ES-I3 (cell line): ENCODE measurements at regions not wholly inside any gene's neighbourhood (a gene's known extent, or its start where the extent isn't known, plus 50 kb on each side); places are given as distances from the start of the nearest gene placed in this dataset.

Source experiments
- H3K36me3 ChIP-seq: 2 replicates; pipeline ENCODE4 v1.6.1; 2013; ENCODE audit warnings: mild to moderate bottlenecking, low read length, control low read depth, moderate library complexity; ENCODE audit not compliant: insufficient read depth
- H3K4me1 ChIP-seq: 2 replicates; pipeline ENCODE4 v1.6.1; 2013; ENCODE audit warnings: mild to moderate bottlenecking, control low read depth, low read length; ENCODE audit not compliant: insufficient read depth
- H3K9ac ChIP-seq: 2 replicates; pipeline ENCODE4 v1.6.1; 2013; ENCODE audit warnings: low read depth, mild to moderate bottlenecking, low read length, moderate library complexity
- H3K9me3 ChIP-seq: 2 replicates; pipeline ENCODE4 v1.6.1; 2013; ENCODE audit warnings: mild to moderate bottlenecking, low read length, moderate library complexity; ENCODE audit not compliant: control insufficient read depth, insufficient read depth

GRCh38 chr11:70580036-70580805 is 181.9 kb downstream of the CTTN start:
- no peaks in the 10 kb centered on the region for H3K36me3 ChIP-seq
- H3K9me3 ChIP-seq = no peaks in the 10 kb centered on the region
- H3K9ac ChIP-seq = no peak overlapping the region
- no peaks in the 10 kb centered on the region for H3K4me1 ChIP-seq

GRCh38 chr11:70581991-70582885 is 183.9 kb downstream of the CTTN start:
- Histone ChIP-seq H3K36me3 (no peaks in the 10 kb centered on the region), H3K4me1 (no peaks in the 10 kb centered on the region), H3K9ac (no peak overlapping the region), H3K9me3 (no peaks in the 10 kb centered on the region)

GRCh38 chr11:70582886-70583641 is 184.7 kb downstream of the CTTN start:
- H3K9me3 ChIP-seq = no peaks in the 10 kb centered on the region
- no peaks in the 10 kb centered on the region for H3K36me3 ChIP-seq
- no peak overlapping the region for H3K9ac ChIP-seq
- no peaks in the 10 kb centered on the region for H3K4me1 ChIP-seq

DNA sequence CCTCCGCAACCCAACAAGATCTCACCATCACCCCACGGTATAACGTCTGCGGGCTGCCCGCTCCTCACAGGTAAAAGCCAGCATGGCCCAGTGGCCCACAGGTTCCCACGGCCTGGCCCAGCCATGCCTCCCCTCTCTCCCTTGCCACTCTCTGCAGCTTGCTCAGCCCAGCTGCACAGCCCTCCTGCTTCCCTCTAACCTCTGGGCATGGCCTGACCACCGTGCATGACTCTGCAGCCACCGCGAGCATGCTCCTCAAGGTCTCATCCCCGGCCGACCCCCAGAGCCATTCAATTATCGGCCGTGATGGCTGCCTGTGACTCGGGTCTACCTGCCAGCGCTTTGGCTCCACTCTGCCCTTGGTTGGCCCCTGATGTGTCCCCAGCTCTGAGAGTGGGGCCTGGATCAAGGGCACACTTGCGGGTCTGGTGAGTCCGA is 185.5 kb downstream of the CTTN start:
- Histone ChIP-seq H3K9ac (no peak overlapping the region), H3K9me3 (no peaks in the 10 kb centered on the region), H3K36me3 (no peaks in the 10 kb centered on the region), H3K4me1 (no peaks in the 10 kb centered on the region)

- no peaks in the 10 kb centered on the region for H3K9me3 ChIP-seq
- H3K4me1 ChIP-seq = no peaks in the 10 kb centered on the region
- H3K36me3 ChIP-seq = no peaks in the 10 kb centered on the region
- no peak overlapping the region for H3K9ac ChIP-seq
These were observed 186.3 kb downstream of the CTTN start for GRCh38 chr11:70584498-70585235.

DNA sequence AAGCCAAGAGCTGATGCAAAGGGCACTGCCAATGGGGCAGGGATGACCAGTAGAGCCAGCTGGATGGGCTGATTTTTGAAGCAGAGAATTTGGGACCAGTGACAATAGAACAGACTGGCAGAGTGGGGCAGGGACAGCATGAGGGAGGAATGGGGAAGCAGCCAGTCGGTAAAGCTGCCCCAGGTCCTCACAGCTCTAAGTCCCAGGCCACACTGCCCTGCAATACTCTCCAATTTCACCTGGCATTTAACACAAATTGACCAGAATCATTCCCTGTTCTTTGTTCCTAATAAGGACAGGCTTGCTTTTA is 186.9 kb downstream of the CTTN start:
- H3K36me3 ChIP-seq = no peaks in the 10 kb centered on the region
- H3K9me3 ChIP-seq = no peaks in the 10 kb centered on the region
- no peak overlapping the region for H3K9ac ChIP-seq
- no peaks in the 10 kb centered on the region for H3K4me1 ChIP-seq

DNA sequence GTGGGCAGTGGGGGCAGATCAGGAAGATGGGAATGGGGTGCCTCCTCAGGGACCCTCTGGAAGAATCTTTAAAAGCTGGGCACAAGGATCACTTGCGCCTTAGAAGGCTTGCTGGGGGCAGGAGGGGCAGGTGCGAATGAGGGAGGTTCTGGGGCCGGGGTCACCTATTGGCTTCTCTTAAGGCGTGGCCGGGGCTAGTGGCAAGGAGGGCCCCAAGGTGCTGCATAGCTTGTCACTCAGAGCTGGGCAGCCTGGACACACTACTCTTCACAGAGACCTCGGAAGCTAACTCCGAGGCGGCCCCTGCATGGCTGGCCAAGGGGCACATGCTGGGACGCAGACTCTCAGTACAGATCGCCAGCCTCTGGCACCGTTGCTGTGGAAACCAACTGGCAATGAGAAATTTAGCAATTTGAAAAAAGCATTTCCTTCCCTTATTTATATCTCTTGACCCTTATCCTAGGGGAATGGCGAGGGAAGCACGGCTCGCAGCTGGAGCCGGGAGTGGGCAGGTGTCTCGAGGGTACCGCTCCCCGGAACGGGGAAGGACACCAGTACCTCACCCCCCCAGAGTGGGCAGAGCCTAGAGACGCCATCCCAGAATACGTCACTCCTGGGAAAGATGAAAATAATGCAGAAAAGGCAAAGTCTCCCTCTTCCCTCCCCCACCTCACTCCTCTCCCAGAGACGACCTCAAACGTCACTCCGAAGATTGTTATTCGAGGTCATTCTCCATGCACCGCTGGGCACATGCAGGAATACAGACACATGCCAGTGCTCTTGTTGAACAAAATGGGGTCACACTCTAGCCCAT is 188.1 kb downstream of the CTTN start:
- Histone ChIP-seq H3K9me3 (no peaks in the 10 kb centered on the region), H3K36me3 (no peaks in the 10 kb centered on the region), H3K9ac (no peak overlapping the region), H3K4me1 (no peaks in the 10 kb centered on the region)

DNA sequence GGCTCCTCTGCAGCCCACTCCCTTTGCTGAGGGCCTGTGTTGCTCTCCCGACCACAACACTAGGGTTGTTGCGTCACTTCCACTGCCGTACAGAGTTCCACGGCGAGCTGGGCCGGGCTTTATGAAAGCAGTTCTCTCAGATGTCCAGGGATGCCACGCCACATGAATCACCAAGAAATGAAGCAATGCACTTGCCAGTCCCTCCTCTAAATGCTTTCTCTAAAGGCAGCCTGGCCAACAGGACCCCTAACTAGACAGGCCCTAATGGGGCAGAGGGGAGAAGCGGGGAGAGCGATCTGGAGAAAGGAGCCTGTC is 188.7 kb downstream of the CTTN start:
- no peaks in the 10 kb centered on the region for H3K36me3 ChIP-seq
- no peaks in the 10 kb centered on the region for H3K4me1 ChIP-seq
- H3K9ac ChIP-seq = no peak overlapping the region
- H3K9me3 ChIP-seq = no peaks in the 10 kb centered on the region

DNA sequence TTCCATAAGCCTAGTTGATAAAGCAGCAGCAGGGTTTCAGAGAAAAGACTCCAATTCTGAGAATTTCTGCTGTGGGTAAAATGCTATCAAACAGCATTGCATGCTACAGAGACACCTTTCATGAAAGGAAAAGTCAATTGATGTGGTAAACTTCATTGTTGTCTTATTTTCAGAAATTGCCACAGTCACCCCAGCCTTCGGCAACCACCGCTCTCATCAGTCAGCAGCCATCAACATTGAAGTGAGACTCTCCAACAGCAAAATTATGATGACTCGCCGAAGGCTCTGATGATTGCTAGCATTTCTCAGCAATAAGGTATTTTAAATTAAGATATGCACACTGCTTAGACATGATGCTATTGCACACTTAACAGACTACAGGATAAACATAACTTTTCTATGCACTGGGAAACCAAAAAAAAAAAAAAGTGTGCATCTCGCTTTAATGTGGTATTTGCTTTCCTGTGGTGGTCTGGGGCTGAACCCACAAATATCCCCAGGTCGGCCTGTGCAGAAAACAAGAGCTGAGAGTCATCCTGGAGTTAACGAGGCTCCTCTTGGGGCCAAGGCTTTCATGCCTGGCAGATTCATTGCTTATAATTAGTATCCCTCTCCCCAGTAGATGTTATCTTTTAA is 192.1 kb downstream of the CTTN start:
- Histone ChIP-seq H3K9me3 (no peaks in the 10 kb centered on the region), H3K4me1 (no peaks in the 10 kb centered on the region)

GRCh38 chr11:70592641-70593165 is 194.4 kb downstream of the CTTN start:
- Histone ChIP-seq H3K9me3 (no peaks in the 10 kb centered on the region), H3K4me1 (no peaks in the 10 kb centered on the region), H3K9ac (no peak overlapping the region), H3K36me3 (no peaks in the 10 kb centered on the region)

More for the DNA sequence above, 192.1 kb downstream of the CTTN start:
- Histone ChIP-seq H3K9ac (no peak overlapping the region), H3K36me3 (no peaks in the 10 kb centered on the region)

- no peaks in the 10 kb centered on the region for H3K9me3 ChIP-seq
- H3K9ac ChIP-seq = no peak overlapping the region
- H3K4me1 ChIP-seq = no peaks in the 10 kb centered on the region
- no peaks in the 10 kb centered on the region for H3K36me3 ChIP-seq
These were observed 195.2 kb downstream of the CTTN start for GRCh38 chr11:70593446-70593983.

GRCh38 chr11:70594031-70594430 is 195.7 kb downstream of the CTTN start:
- H3K9me3 ChIP-seq = no peaks in the 10 kb centered on the region
- H3K9ac ChIP-seq = no peak overlapping the region
- no peaks in the 10 kb centered on the region for H3K36me3 ChIP-seq
- H3K4me1 ChIP-seq = no peaks in the 10 kb centered on the region

- Histone ChIP-seq H3K36me3 (no peaks in the 10 kb centered on the region), H3K9me3 (no peaks in the 10 kb centered on the region), H3K4me1 (no peaks in the 10 kb centered on the region), H3K9ac (no peak overlapping the region)
These were observed 196.3 kb downstream of the CTTN start for GRCh38 chr11:70594606-70595005.
